SH-SY5Y (cell line): ENCODE measurements at regions not wholly inside any gene's neighbourhood (a gene's known extent, or its start where the extent isn't known, plus 50 kb on each side); places are given as distances from the start of the nearest gene placed in this dataset.

Experiments used
- GATA2 ChIP-seq: IDR thresholded peaks from 2 replicates; pipeline ENCODE4 v1.6.1; 2011; ENCODE audit warnings: mild to moderate bottlenecking, low read depth, low read length
- GATA3 ChIP-seq: IDR thresholded peaks from 2 replicates; pipeline ENCODE4 v1.6.1; 2011; ENCODE audit warnings: low read depth, mild to moderate bottlenecking, low read length, moderate library complexity

DNA sequence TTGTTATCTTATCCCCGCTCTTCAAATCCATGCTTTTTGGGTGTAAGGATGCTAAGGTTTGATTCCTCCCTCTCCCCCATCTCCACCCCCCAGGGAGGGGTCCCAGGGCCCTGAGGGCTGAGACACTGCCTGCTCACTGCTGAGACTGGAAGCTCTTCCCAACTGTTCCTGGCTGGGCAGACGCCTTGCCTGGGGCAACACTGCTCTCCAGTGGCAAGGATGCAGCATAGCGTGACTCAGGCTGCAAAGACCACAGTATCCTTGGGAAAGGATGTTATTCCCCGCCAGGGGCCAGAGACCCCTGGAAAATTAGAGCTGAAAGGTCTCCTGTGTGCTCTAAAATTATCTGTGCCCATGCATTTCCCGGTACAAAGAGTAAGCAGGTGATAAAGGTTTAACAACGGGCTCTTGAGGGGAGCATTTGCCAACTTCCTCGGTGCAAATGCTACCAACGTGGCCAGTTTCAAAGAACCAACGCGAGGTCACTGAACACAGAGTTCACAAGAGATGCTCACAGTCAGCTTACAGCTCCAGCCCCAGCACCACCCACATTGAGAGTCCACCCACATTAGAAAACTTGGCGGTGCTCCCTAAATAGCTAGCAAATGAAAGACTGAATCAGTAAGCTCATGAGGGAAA lies 271.9 kb downstream of the NSG2 start:
- no peak for TF ChIP-seq GATA2
- no peak for TF ChIP-seq GATA3
